ENCODE measurements at regions not wholly inside any gene's neighbourhood (a gene's known extent, or its start where the extent isn't known, plus 50 kb on each side); places are given as distances from the start of the nearest gene placed in this dataset.

- Mint-ChIP-seq H3K9me3 (no peaks in the 10 kb centered on the region), H3K4me1 (ENCODE audit: unreplicated experiment) (no peaks in the 10 kb centered on the region), H3K27ac (no peak overlapping the region), H3K4me3 (no peak overlapping the region), H3K27me3 (no peaks in the 10 kb centered on the region), H3K36me3 (no peaks in the 10 kb centered on the region)
- no peak for DNase-seq (ENCODE audit: extremely low spot score, unreplicated experiment)
- TF ChIP-seq CTCF (conservative IDR thresholded peaks at IDR 0.05) = no peak
Measured at GRCh38 chr10:81472927-81473470, 402.0 kb upstream of the NRG3 start.

- no peak for TF ChIP-seq CTCF (conservative IDR thresholded peaks at IDR 0.05)
- no peak overlapping the region for H3K27ac Mint-ChIP-seq
- no peak overlapping the region for H3K4me3 Mint-ChIP-seq
- no peaks in the 10 kb centered on the region for H3K9me3 Mint-ChIP-seq
- no peak for DNase-seq (ENCODE audit: extremely low spot score, unreplicated experiment)
- no peaks in the 10 kb centered on the region for H3K4me1 Mint-ChIP-seq (ENCODE audit: unreplicated experiment)
- no peaks in the 10 kb centered on the region for H3K27me3 Mint-ChIP-seq
- no peaks in the 10 kb centered on the region for H3K36me3 Mint-ChIP-seq
Measured at GRCh38 chr10:81473755-81474154, 401.2 kb upstream of the NRG3 start.

GRCh38 chr10:81479316-81479715 is 395.7 kb upstream of the NRG3 start:
- H3K27me3 Mint-ChIP-seq = no peaks in the 10 kb centered on the region

GRCh38 chr10:81496626-81497025 is 378.4 kb upstream of the NRG3 start:
- no peaks in the 10 kb centered on the region for H3K4me1 Mint-ChIP-seq (ENCODE audit: unreplicated experiment)
- H3K4me3 Mint-ChIP-seq = no peak overlapping the region
- no peak overlapping the region for H3K27ac Mint-ChIP-seq
- no peak for TF ChIP-seq CTCF (conservative IDR thresholded peaks at IDR 0.05)
- no peak for DNase-seq (ENCODE audit: extremely low spot score, unreplicated experiment)
- H3K36me3 Mint-ChIP-seq = no peaks in the 10 kb centered on the region
- H3K9me3 Mint-ChIP-seq = no peaks in the 10 kb centered on the region
- H3K27me3 Mint-ChIP-seq = no peaks in the 10 kb centered on the region

More at GRCh38 chr10:81479316-81479715, 395.7 kb upstream of the NRG3 start:
- Mint-ChIP-seq H3K9me3 (no peaks in the 10 kb centered on the region), H3K4me1 (ENCODE audit: unreplicated experiment) (no peaks in the 10 kb centered on the region), H3K4me3 (no peak overlapping the region), H3K36me3 (no peaks in the 10 kb centered on the region), H3K27ac (no peak overlapping the region)
- peak; percentile 54 for TF ChIP-seq CTCF (conservative IDR thresholded peaks at IDR 0.05)
- no peak for DNase-seq (ENCODE audit: extremely low spot score, unreplicated experiment)

- no peak overlapping the region for H3K4me3 Mint-ChIP-seq
- no peak for TF ChIP-seq CTCF (conservative IDR thresholded peaks at IDR 0.05)
- no peaks in the 10 kb centered on the region for H3K36me3 Mint-ChIP-seq
- H3K27me3 Mint-ChIP-seq = no peaks in the 10 kb centered on the region
- no peak for DNase-seq (ENCODE audit: extremely low spot score, unreplicated experiment)
- no peak overlapping the region for H3K27ac Mint-ChIP-seq
- H3K9me3 Mint-ChIP-seq = no peaks in the 10 kb centered on the region
- no peaks in the 10 kb centered on the region for H3K4me1 Mint-ChIP-seq (ENCODE audit: unreplicated experiment)
Measured at GRCh38 chr10:81498011-81498551, 376.9 kb upstream of the NRG3 start.

Data from type B pancreatic cell (in vitro differentiated cells).